RPMI7951 (cell line): ENCODE measurements at regions not wholly inside any gene's neighbourhood (a gene's known extent, or its start where the extent isn't known, plus 50 kb on each side); places are given as distances from the start of the nearest gene placed in this dataset.

Experiments
- DNase-seq: peaks from one replicate; pipeline ENCODE4 v3.0.0-alpha.2; 2012; ENCODE audit warnings: low read depth

DNA sequence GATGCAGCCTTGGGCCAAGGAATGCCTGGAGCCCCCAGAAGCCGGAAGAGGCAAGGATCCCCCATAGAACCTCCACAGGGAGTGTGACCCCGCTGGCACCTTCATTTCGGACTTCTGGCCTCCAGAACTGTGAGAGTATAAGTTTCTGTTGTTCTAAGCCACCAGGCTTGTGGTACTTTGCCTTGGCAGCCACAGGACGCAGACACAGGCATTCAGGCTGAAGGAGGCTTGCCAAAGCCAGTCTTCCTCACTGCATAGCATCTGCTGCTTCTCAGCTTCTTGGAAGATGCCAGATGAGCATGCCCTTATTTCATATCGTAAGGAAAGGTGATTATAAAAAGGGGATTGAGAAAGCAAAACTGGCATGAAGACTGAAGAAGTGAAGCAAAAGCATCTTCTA lies 61.1 kb upstream of the TAS2R1 start:
- DNase-seq = no peak

DNA sequence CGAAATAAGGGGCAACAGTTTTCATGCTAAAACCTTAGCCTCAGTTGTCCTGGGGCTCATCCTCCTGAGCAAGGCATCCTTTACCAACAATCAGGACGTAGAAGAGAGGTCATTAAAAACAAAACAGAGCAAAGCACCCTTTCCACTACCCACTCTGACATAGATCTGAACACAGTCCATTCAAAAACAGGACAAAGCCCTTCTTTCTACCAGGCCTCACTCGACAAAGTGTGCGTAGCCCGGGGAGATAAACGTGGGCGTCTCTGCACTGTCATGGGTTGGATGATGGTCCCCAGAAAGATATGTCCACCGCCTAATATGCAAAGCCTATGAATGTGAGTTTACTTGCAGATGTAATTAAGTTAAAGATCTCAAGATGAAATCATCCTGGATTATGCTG lies 60.6 kb upstream of the TAS2R1 start:
- no peak for DNase-seq

- peak; percentile 39 for DNase-seq
These were observed 56.1 kb upstream of the TAS2R1 start for GRCh38 chr5:9686216-9686615.

GRCh38 chr5:9681706-9682105 lies 51.6 kb upstream of the TAS2R1 start:
- DNase-seq = no peak
